T follicular helper cell (primary cell): ENCODE measurements at regions not wholly inside any gene's neighbourhood (a gene's known extent, or its start where the extent isn't known, plus 50 kb on each side); places are given as distances from the start of the nearest gene placed in this dataset.
"Not testable (repeated sequence)": the region's sequence is repeated elsewhere in the genome, so short reads cannot be mapped to it uniquely, and the experiment has no call there.

Source experiments
- DNase-seq: peaks from one replicate; pipeline ENCODE4 v3.0.0-alpha.2; 2020; ENCODE audit warnings: low read depth

GRCh38 chr4:26047795-26048194, 133.8 kb downstream of the SMIM20 start:
- DNase-seq, result no peak

GRCh38 chr4:26048378-26048882, 134.4 kb downstream of the SMIM20 start:
- no peak for DNase-seq

DNA sequence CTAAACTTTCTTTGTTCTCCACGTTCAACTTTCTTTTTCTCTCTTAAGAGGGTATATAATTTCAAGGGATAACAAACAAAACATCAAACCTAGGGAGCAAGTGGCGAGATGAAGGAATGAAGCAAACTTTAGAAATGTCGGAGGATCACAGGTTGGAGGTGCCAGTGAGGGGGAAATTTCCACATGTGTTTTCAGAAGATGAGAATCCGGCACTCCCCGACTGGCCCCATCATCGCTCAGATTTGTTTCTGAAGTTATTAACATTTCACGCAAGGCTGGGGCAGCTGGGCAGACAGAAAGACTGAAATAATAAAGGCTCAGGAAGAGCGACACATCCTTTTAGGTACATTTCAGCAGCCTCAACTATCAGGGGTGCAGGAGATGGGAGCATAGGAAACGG, 134.9 kb downstream of the SMIM20 start:
- DNase-seq, result no peak

- no peak for DNase-seq
Observed at GRCh38 chr4:26049447-26049846, 135.4 kb downstream of the SMIM20 start.

DNA sequence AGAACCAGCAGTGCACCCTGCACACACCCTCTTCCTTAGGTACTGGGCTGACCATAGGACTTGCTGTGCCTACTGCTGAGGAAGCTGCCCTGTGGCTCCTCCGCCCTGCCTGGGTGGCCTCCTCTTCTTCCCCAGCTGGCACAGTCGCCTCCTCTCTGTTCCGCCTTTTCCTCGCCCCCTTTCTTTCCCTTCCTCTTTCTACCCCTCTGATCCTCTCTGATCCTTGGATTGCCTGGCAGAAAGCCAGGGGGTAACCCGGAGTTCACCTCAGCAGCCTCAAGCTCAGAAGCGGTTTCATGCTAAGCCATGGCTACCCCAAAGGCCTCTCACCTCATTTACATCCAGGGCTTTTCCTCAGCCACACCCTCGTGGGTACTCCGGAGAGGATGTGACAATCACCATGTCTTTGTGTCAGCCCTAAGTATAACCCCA, 136.2 kb downstream of the SMIM20 start:
- no peak for DNase-seq

GRCh38 chr4:26050671-26051070, 136.7 kb downstream of the SMIM20 start:
- DNase-seq, result no peak

GRCh38 chr4:26051240-26051639, 137.2 kb downstream of the SMIM20 start:
- DNase-seq, result no peak

GRCh38 chr4:26052663-26053541, 138.9 kb downstream of the SMIM20 start:
- no peak for DNase-seq

- DNase-seq, result no peak
Observed at GRCh38 chr4:26053761-26054160, 139.7 kb downstream of the SMIM20 start.

DNA sequence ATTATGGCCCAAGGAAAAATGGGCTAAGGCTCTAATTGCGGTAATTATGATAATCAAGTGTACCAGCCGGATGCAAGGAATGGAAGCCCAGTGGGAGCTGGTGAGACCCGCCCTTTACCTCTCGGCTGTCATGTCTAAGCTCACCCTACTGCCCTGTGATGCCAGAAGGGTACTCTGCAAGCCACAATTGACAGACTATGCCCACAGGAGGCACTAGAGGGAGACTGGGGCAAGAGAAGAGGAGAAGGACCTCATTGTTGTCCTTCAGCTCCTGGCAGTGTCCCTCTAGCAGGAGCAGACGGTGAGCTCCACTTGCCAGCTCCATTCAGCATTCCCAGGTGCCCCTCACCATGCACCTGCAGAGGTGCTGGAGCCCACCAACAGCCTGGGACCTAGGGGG, 141.8 kb downstream of the SMIM20 start:
- no peak for DNase-seq

DNA sequence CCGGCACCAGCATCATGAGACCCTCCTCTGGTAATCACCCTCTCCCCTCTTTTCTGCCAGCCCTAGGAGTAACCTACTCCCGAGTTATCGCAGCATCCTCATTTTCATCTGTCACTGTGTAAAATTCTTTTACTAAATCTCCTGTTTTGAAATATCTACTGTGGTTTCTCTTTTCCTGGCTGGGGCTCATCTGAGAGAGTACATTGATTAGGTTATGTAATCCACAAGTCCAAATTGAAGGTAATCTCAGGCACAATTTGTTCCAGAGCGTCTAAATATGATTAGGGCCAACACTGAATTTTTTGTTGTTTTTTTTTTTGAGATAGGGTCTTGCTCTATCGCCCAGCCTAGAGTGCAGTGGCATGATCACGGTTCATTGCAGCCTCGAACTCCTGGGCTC, 142.4 kb downstream of the SMIM20 start:
- no peak for DNase-seq

DNA sequence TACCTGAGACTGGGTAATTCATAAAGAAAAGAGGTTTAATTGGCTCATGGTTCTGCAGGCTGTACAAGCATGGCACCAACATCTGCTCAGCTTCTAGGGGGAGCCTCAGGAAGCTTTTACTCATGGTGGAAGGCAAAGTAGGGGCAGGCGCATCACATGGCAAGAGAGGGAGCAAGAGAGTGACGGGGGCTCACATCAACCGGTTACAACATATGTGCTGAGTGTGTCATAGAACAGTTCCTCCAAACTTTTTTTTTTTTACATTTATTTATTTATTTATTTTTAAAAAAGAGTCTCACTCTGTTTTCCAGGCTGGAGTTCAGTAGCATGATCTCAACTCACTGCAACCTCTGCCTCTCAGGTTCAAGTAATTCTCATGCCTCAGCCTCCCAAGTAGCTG, 143.8 kb downstream of the SMIM20 start:
- not testable (repeated sequence) for DNase-seq

GRCh38 chr4:26058537-26058936, 144.5 kb downstream of the SMIM20 start:
- no peak for DNase-seq

- DNase-seq, result no peak
Observed at GRCh38 chr4:26059391-26060154, 145.6 kb downstream of the SMIM20 start.

DNA sequence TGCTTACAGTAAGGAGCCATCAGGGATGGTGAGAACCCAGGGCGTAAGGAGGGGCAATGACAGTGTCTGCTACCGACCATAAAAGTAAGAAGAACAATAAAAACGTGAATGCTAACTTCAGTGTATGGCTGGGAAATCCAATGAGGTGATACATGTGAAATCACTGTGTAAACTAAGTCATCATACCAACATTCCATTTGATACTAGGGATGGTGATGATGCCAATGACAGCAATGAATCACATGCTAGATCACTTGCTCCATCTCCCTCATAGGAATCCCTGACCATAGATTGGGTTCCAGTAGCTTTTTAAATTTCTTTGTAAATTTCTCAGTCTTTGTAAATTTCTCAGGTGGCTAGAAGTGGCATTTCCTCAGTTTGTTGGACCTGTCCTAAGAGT, 146.3 kb downstream of the SMIM20 start:
- no peak for DNase-seq

DNA sequence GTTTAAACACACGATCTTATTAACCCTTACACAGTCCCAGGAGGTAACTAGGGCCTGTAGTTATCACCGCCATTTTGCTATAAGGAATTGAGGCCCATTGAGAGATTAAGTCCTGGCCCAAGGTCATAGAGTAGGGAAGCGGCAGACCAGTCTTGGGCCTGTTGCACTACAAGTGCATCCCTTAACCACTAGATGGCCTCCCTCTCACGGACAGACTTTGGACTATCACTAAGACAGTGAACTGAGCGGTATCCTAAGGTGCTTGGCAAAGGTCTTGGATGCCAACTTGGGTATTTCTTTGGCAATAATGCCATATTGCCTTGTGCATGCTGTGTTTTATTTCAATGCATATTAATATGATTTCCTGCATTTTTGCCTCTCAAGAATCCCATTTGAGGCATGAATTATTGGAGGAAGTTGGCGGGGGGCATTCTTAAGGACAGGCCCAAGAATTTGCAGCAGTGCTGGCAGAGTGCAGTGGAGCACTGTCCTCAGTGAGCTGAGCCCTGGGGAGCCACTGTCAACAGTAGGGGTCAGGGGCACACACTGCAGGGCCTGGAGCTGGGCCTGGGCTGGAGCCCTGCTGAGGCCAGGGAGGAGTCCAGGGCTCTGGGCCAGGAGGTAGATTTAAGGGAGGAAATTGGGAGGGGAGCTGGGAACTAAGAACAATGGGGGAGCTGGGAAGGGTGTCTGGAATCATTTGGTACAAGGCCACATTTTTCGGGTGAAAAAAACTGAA, 147.4 kb downstream of the SMIM20 start:
- DNase-seq, result no peak

GRCh38 chr4:26062215-26062614, 148.2 kb downstream of the SMIM20 start:
- DNase-seq, result no peak

GRCh38 chr4:26064009-26064408, 150.0 kb downstream of the SMIM20 start:
- not testable (repeated sequence) for DNase-seq

DNA sequence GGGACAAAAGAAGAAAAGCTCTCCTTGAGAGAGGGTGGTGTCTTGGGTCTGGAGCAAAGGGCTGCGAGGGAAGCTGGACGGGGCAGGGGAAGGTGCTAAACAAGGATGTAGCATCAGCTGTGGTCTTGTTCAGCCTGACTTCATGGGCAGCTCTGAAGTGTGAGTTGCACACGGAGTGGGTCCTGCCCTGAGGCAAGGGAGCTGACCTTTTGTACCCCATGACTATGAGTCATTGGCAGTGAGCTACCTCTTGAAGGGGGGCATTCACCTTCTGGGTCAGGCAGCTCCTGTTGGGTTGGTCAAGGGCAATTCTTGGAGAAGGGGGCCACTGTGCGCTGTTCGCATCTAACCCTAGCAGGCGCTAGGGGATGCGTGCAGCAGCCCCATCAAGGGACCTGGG, 151.8 kb downstream of the SMIM20 start:
- DNase-seq, result no peak

DNA sequence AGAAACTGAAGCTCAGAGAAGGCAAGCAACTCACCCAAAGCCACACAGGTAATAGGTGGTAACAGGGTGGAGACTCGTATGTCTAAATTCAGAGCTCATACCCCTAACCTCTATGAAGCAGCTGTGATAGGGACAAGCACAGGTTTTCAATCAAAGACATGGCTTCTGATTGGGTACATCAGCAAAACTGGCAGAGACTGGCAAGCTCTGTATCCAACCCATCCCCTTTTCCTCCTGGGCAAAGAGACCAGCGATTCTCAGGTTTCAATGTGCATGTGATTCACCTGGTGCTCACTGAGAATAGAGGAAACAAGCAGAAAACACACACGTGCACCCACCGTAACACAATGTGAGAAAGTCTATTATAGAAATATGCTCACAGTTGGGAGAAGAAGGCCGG, 153.0 kb downstream of the SMIM20 start:
- DNase-seq, result no peak

GRCh38 chr4:26069218-26069617, 155.2 kb downstream of the SMIM20 start:
- DNase-seq, result no peak

DNA sequence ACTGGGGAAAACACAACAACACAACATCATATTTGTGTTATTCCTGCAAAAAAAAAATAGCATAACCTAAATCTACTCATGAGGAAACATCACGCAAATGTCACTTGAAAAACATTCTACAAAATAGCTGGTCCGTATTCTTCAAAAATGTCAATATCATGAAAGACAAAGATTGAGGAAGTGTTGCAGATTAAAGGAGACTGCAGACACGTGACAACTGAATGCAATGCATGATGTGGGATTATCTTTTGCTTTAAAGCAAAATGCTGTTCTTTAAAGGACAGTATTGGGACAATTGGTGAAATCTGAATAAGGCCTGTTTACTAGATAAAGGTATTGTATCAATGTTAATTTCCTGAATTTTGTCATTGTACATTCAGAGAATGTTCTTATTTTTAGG, 157.7 kb downstream of the SMIM20 start:
- no peak for DNase-seq
